GM23338 (cell line): ENCODE measurements at regions not wholly inside any gene's neighbourhood (a gene's known extent, or its start where the extent isn't known, plus 50 kb on each side); places are given as distances from the start of the nearest gene placed in this dataset.
"Not testable (repeated sequence)": the region's sequence is repeated elsewhere in the genome, so short reads cannot be mapped to it uniquely, and the experiment has no call there.

Experiments used
- ATAC-seq: fragments of 200-7000 bp; cut with Tn5 transposase; 3 replicates; pipeline ENCODE4 v1.9.1; 2020
- DNase-seq: peaks from one replicate; pipeline ENCODE4 v3.0.0-alpha.2; 2015; ENCODE audit warnings: low spot score
- H2AFZ ChIP-seq: fragments of 200-600 bp; sonication (generic); 2 replicates; pipeline ENCODE4 v1.8.0; 2016; ENCODE audit warnings: antibody characterized with exemption, mild to moderate bottlenecking, moderate library complexity
- H3F3A ChIP-seq: fragments of 200-600 bp; sonication (generic); replicated peaks from 2 replicates; pipeline ENCODE4 v1.8.0; 2017; ENCODE audit warnings: antibody characterized with exemption, mixed run types, low read depth
- H3K27ac ChIP-seq: fragments of 200-600 bp; sonication (generic); 2 replicates; pipeline ENCODE4 v1.6.1; 2016; ENCODE audit warnings: low read depth
- H3K27me3 ChIP-seq: fragments of 200-600 bp; sonication (generic); 2 replicates; pipeline ENCODE4 v1.8.0; 2016; ENCODE audit warnings: mild to moderate bottlenecking, mixed run types, moderate library complexity; ENCODE audit not compliant: insufficient read depth
- H3K36me3 ChIP-seq: fragments of 200-600 bp; sonication (generic); 2 replicates; pipeline ENCODE4 v1.8.0; 2016; ENCODE audit warnings: mild to moderate bottlenecking; ENCODE audit not compliant: insufficient read depth
- H3K4me1 ChIP-seq: fragments of 200-600 bp; sonication (generic); 2 replicates; pipeline ENCODE4 v1.8.0; 2016; ENCODE audit warnings: mild to moderate bottlenecking, moderate library complexity; ENCODE audit not compliant: insufficient read depth
- H3K4me2 ChIP-seq: fragments of 200-600 bp; sonication (generic); 2 replicates; pipeline ENCODE4 v1.7.1; 2017; ENCODE audit warnings: mixed run types
- H3K4me3 ChIP-seq: fragments of 200-600 bp; sonication (generic); 2 replicates; pipeline ENCODE4 v1.6.1; 2016; ENCODE audit warnings: mixed run types
- H3K79me2 ChIP-seq: fragments of 200-600 bp; sonication (generic); replicated peaks from 2 replicates; pipeline ENCODE4 v1.8.0; 2017; ENCODE audit warnings: mild to moderate bottlenecking; ENCODE audit not compliant: insufficient read depth
- H3K9me2 ChIP-seq: fragments of 200-600 bp; sonication (generic); 2 replicates; pipeline ENCODE4 v1.8.0; 2017; ENCODE audit not compliant: insufficient read depth
- H4K20me1 ChIP-seq: fragments of 200-600 bp; sonication (generic); replicated peaks from 2 replicates; pipeline ENCODE4 v1.8.0; 2017; ENCODE audit warnings: mild to moderate bottlenecking; ENCODE audit not compliant: insufficient read depth
- H3K27ac Mint-ChIP-seq: 2 replicates; pipeline ENCODE4 v1.8.0; 2020; ENCODE audit warnings: inconsistent platforms, mild to moderate bottlenecking, moderate library complexity, mixed read lengths
- H3K27me3 Mint-ChIP-seq: 3 replicates; pipeline ENCODE4 v1.8.0; 2022; ENCODE audit warnings: low read depth, mild to moderate bottlenecking, moderate library complexity, mixed read lengths, inconsistent platforms; ENCODE audit not compliant: insufficient read depth, poor library complexity
- H3K36me3 Mint-ChIP-seq: 3 replicates; pipeline ENCODE4 v1.8.0; 2021; ENCODE audit warnings: low read depth, mild to moderate bottlenecking, inconsistent platforms, moderate library complexity, mixed read lengths
- H3K4me1 Mint-ChIP-seq: 3 replicates; pipeline ENCODE4 v1.8.0; 2020; ENCODE audit warnings: mild to moderate bottlenecking, inconsistent platforms, mixed read lengths
- H3K4me3 Mint-ChIP-seq: 3 replicates; pipeline ENCODE4 v1.8.0; 2021; ENCODE audit warnings: moderate library complexity, mild to moderate bottlenecking, inconsistent platforms, mixed read lengths
- H3K9me3 Mint-ChIP-seq: 3 replicates; pipeline ENCODE4 v1.8.0; 2020; ENCODE audit warnings: moderate library complexity, mild to moderate bottlenecking, inconsistent platforms, mixed read lengths
- CREB1 ChIP-seq: fragments of 250-450 bp; sonication (Bioruptor Pico); IDR thresholded peaks from 2 replicates; pipeline ENCODE4 v1.5.0; 2020; ENCODE audit warnings: low read depth, mild to moderate bottlenecking, moderate library complexity
- ETS1 ChIP-seq: IDR thresholded peaks from 2 replicates; pipeline ENCODE4 v1.6.1; 2016; ENCODE audit warnings: antibody characterized with exemption
- EZH2 ChIP-seq: fragments of 200-600 bp; sonication (generic); IDR thresholded peaks from one replicate; pipeline ENCODE4 v1.8.0; 2017; ENCODE audit warnings: antibody characterized with exemption, mild to moderate bottlenecking, low read depth; ENCODE audit not compliant: unreplicated experiment
- JUNB ChIP-seq: IDR thresholded peaks from one replicate; pipeline ENCODE4 v1.6.1; 2016; ENCODE audit warnings: antibody characterized with exemption; ENCODE audit not compliant: unreplicated experiment
- ZNF114 ChIP-seq: fragments of 250-450 bp; sonication (Bioruptor Pico); IDR thresholded peaks from 2 replicates; pipeline ENCODE4 v1.5.0; 2020; ENCODE audit warnings: mild to moderate bottlenecking, moderate library complexity
- ZNF462 ChIP-seq: fragments of 250-450 bp; sonication (Bioruptor Pico); IDR thresholded peaks from 2 replicates; pipeline ENCODE4 v1.5.0; 2020; ENCODE audit warnings: mild to moderate bottlenecking, moderate library complexity
- TF ChIP-seq, protein P1 (sequence below), 2 experiments: fragments of 200-600 bp in 1 of 2; sonication (generic) in 1 of 2; conservative IDR thresholded peaks; 2 replicates each; pipeline versions ENCODE4 v1.5.1 to v1.6.1; 2016 to 2017; ENCODE audit warnings: antibody characterized with exemption in 2 of 2, low read depth in 2 of 2, mild to moderate bottlenecking in 2 of 2, moderate library complexity in 1 of 2
- TF ChIP-seq, protein P2 (sequence below): IDR thresholded peaks from one replicate; pipeline ENCODE4 v1.6.1; 2018; ENCODE audit warnings: antibody characterized with exemption; ENCODE audit not compliant: unreplicated experiment

DNA sequence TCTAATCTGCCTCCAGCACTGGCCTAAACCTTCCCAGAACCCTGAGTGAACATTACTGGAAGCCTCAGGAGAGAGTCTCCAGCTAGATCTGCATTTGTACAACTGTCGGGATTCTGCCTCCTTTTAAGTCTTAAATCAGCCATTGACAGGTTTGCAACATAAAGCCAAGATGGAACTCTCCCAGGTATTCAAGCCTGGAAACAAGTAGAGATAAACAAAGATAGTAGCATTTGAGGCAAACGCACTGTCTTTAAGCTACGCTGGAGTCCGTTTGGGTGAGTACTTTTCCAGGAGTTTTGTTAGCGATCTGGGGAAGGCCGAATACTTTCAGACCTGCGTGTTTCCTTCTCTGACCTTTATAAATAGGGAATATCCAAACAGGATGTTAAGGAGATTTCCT, 317.2 kb upstream of the FZD8 start (continued):
- TF ChIP-seq ZNF462: no peak

DNA sequence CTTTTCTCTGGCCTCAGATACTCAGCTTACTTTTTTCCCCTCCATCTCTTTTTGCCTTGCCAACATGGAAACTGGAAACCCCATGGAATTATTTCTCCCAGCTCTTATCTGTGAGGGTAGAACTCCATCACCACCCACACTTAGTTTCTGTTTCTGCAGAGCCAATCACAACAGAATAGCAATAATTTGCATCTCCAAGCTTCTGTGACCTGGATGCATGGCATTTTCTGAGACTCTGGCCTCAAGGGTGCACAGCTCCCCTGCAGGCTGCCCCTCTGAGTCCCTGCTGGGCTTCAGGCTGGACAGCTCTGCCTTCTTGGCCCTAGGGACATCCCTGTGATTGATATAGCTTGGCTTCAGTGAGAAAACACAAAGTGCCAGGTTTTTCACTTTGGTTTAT, 316.5 kb upstream of the FZD8 start:
- H3K27ac ChIP-seq, H3K27ac Mint-ChIP-seq, H3K4me1 ChIP-seq, H3K27me3 ChIP-seq, H3K27me3 Mint-ChIP-seq, H3K9me3 Mint-ChIP-seq, H4K20me1 ChIP-seq, H3K4me3 ChIP-seq, H3F3A ChIP-seq, H3K36me3 ChIP-seq, H3K4me3 Mint-ChIP-seq, H2AFZ ChIP-seq, H3K79me2 ChIP-seq, H3K9me2 ChIP-seq, DNase-seq, H3K36me3 Mint-ChIP-seq: not testable (repeated sequence)
- H3K4me1 Mint-ChIP-seq: peaks cover 17% of the 10 kb centered on the region
- 0 out of 2 replicates have a peak overlapping the region, but pooled peaks have one; percentile 10 for H3K4me2 ChIP-seq
- peak; percentile 65 for ATAC-seq

- H3K9me2 ChIP-seq: no peaks in the 10 kb centered on the region; the same call in 1 of the 2 replicates
- no peaks in the 10 kb centered on the region for H3K36me3 Mint-ChIP-seq
- no peak overlapping the region for H3K27ac Mint-ChIP-seq
- H3K27me3 ChIP-seq: no peaks in the 10 kb centered on the region
- peaks cover 31% of the 10 kb centered on the region for H3K4me1 Mint-ChIP-seq
- H3K9me3 Mint-ChIP-seq: no peaks in the 10 kb centered on the region
- no peaks in the 10 kb centered on the region for H3K36me3 ChIP-seq
- no peaks in the 10 kb centered on the region for H3K79me2 ChIP-seq
- H4K20me1 ChIP-seq: no peaks in the 10 kb centered on the region
- ATAC-seq: no peak
- H2AFZ ChIP-seq: no peak overlapping the region
- H3K4me3 Mint-ChIP-seq: no peak overlapping the region
- no peaks in the 10 kb centered on the region for H3K27me3 Mint-ChIP-seq
- H3K4me3 ChIP-seq: no peak overlapping the region
- no peak overlapping the region for H3K27ac ChIP-seq
- no peak for DNase-seq
- H3F3A ChIP-seq: no peaks in the 10 kb centered on the region
- H3K4me2 ChIP-seq: no peak overlapping the region
- H3K4me1 ChIP-seq: peaks cover 12% of the 10 kb centered on the region
- TF ChIP-seq EZH2 (no peak), ZNF114 (no peak), ETS1 (no peak), JUNB (no peak), CREB1 (CRISPR knock-in tag) (no peak)
- TF ChIP-seq, protein P1, sequence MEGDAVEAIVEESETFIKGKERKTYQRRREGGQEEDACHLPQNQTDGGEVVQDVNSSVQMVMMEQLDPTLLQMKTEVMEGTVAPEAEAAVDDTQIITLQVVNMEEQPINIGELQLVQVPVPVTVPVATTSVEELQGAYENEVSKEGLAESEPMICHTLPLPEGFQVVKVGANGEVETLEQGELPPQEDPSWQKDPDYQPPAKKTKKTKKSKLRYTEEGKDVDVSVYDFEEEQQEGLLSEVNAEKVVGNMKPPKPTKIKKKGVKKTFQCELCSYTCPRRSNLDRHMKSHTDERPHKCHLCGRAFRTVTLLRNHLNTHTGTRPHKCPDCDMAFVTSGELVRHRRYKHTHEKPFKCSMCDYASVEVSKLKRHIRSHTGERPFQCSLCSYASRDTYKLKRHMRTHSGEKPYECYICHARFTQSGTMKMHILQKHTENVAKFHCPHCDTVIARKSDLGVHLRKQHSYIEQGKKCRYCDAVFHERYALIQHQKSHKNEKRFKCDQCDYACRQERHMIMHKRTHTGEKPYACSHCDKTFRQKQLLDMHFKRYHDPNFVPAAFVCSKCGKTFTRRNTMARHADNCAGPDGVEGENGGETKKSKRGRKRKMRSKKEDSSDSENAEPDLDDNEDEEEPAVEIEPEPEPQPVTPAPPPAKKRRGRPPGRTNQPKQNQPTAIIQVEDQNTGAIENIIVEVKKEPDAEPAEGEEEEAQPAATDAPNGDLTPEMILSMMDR (conservative IDR thresholded peaks at IDR 0.05; ENCODE audit: low read depth in 2 of 2): no peak
- TF ChIP-seq, protein P2, sequence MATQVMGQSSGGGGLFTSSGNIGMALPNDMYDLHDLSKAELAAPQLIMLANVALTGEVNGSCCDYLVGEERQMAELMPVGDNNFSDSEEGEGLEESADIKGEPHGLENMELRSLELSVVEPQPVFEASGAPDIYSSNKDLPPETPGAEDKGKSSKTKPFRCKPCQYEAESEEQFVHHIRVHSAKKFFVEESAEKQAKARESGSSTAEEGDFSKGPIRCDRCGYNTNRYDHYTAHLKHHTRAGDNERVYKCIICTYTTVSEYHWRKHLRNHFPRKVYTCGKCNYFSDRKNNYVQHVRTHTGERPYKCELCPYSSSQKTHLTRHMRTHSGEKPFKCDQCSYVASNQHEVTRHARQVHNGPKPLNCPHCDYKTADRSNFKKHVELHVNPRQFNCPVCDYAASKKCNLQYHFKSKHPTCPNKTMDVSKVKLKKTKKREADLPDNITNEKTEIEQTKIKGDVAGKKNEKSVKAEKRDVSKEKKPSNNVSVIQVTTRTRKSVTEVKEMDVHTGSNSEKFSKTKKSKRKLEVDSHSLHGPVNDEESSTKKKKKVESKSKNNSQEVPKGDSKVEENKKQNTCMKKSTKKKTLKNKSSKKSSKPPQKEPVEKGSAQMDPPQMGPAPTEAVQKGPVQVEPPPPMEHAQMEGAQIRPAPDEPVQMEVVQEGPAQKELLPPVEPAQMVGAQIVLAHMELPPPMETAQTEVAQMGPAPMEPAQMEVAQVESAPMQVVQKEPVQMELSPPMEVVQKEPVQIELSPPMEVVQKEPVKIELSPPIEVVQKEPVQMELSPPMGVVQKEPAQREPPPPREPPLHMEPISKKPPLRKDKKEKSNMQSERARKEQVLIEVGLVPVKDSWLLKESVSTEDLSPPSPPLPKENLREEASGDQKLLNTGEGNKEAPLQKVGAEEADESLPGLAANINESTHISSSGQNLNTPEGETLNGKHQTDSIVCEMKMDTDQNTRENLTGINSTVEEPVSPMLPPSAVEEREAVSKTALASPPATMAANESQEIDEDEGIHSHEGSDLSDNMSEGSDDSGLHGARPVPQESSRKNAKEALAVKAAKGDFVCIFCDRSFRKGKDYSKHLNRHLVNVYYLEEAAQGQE: no peak
Observed at GRCh38 chr10:35950701-35951100, 308.6 kb upstream of the FZD8 start.
